ENCODE measurements at regions not wholly inside any gene's neighbourhood (a gene's known extent, or its start where the extent isn't known, plus 50 kb on each side); places are given as distances from the start of the nearest gene placed in this dataset.

DNA sequence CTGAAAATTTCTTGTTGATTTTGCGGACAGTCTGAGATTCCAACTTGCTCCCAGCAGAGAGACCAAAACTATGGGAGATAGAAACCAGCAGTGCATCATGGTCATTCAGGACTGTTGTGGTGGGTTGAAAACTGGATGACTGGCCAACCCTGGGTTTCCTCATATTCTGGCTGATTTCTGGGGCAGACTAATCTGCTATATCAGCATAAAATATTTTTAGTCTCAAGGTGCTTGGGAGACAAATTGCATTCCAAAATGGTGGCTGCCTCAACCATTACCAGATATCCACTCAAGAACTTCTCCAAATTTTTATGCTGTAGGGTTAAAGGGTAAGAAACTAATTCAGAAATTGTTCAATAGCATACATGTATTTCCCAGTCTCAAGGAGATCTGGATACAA lies 434.0 kb downstream of the BRINP3 start:
- no peak for DNase-seq
- H3K36me3 ChIP-seq (ENCODE audit: insufficient read depth, low read length), result no peaks in the 10 kb centered on the region
- Mint-ChIP-seq H3K36me3 (no peaks in the 10 kb centered on the region), H3K4me3 (no peak overlapping the region), H3K9me3 (peaks cover 9 to 48% (median 13%) of the 10 kb centered on the region in 5 donors), H3K27ac (no peak overlapping the region), H3K4me1 (no peaks in the 10 kb centered on the region), H3K27me3 (no peaks in the 10 kb centered on the region)
- H3K27me3 ChIP-seq (ENCODE audit: insufficient read depth, low read length, poor library complexity, severe bottlenecking), result no peaks in the 10 kb centered on the region
- H3K27ac ChIP-seq (ENCODE audit: low read depth, low read length), result no peak overlapping the region
- CTCF ChIA-PET, result no interaction called here
- no peak overlapping the region for H3K4me3 ChIP-seq (ENCODE audit: low read length)
- H3K4me1 ChIP-seq (ENCODE audit: insufficient read depth, low read length), result no peaks in the 10 kb centered on the region
- POLR2A ChIA-PET, result no interaction called here
- no peaks in the 10 kb centered on the region for H3K9me3 ChIP-seq (ENCODE audit: low read length)

DNA sequence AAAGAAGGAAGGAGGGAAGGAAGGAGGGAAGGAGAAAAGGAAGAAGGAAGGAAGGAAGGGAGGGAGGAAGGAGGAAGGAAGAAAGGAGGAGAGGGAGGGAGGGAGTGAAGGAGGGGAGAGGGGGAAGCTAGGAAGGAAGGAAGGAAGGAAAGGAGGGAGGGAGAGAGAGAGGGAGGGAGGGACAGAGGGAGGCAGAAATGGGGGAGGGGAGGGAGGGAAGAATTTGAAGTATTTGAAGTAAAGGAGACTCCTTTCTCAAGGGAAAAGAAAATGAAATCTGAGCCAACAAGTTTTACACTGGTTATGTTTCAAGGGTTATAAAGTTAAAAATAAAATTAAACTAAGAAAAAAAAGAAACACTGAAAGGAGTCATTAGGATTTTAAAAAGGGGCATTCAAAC lies 431.4 kb downstream of the BRINP3 start:
- H3K27me3 Mint-ChIP-seq, result no peaks in the 10 kb centered on the region
- no peak overlapping the region for H3K27ac Mint-ChIP-seq
- H3K4me3 Mint-ChIP-seq, result no peak overlapping the region
- no peaks in the 10 kb centered on the region for H3K4me1 ChIP-seq (ENCODE audit: insufficient read depth, low read length)
- H3K36me3 Mint-ChIP-seq, result no peaks in the 10 kb centered on the region
- ChIA-PET CTCF (no interaction called here), POLR2A (no interaction called here)
- no peaks in the 10 kb centered on the region for H3K36me3 ChIP-seq (ENCODE audit: insufficient read depth, low read length)
- H3K4me1 Mint-ChIP-seq, result no peaks in the 10 kb centered on the region
- no peak overlapping the region for H3K27ac ChIP-seq (ENCODE audit: low read depth, low read length)
- H3K9me3 Mint-ChIP-seq, result peaks cover 7 to 36% (median 13%) of the 10 kb centered on the region in 5 donors
- no peak for DNase-seq
- no peaks in the 10 kb centered on the region for H3K9me3 ChIP-seq (ENCODE audit: low read length)
- no peak overlapping the region for H3K4me3 ChIP-seq (ENCODE audit: low read length)
- H3K27me3 ChIP-seq (ENCODE audit: insufficient read depth, low read length, poor library complexity, severe bottlenecking), result no peaks in the 10 kb centered on the region
